ENCODE measurements at regions not wholly inside any gene's neighbourhood (a gene's known extent, or its start where the extent isn't known, plus 50 kb on each side); places are given as distances from the start of the nearest gene placed in this dataset.

DNA sequence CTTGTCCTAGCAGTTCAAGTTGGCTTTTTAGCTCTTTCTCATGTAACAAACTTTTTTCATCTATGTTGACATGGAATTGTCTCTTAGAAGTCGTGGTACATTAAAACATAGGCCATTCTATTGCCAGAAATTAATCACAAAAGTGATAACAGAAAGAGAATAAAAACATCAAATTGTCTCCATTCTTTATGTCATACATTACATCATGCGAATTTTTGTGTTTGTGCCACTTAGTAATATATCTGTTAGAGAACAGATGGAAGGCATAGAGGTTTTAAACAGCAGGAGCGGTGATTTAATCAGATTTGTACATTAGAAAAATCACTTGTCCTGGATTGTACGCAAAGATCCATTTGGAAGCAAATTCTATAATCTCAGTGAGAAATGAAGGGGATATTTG is 136.5 kb upstream of the CDH20 start:
- in situ Hi-C loops (cut with MboI), result no loop called here
- POLR2A ChIA-PET, result no interaction called here
- no peaks in the 10 kb centered on the region for H4K20me1 ChIP-seq (replicated peaks; ENCODE audit: control insufficient read depth, insufficient read depth, low read length)
- WGBS (ENCODE audit: insufficient coverage, low coverage, missing lambda C conversion rate), result 4% methylated on average over 4 of the region's 4 CpGs
- no peaks in the 10 kb centered on the region for H3K9me1 ChIP-seq (ENCODE audit: control insufficient read depth, insufficient read depth, low read length)
- H3K9ac ChIP-seq (ENCODE audit: insufficient read depth in 1 of 2, low read depth in 2 of 2, low read length in 2 of 2), result no peak overlapping the region
- no peaks in the 10 kb centered on the region for H3K4me1 ChIP-seq (replicated peaks in 1 of 2; ENCODE audit: control insufficient read depth in 2 of 2, insufficient read depth in 2 of 2, low read length in 2 of 2)
- no peak overlapping the region for H3K4me3 ChIP-seq
- H3K9me3 ChIP-seq (replicated peaks; ENCODE audit: control insufficient read depth, insufficient read depth, low read depth, low read length), result no peaks in the 10 kb centered on the region
- no TSS peak for BruUV-seq (replicated peaks)
- ATAC-seq (no peak), DNase-seq (ENCODE audit: extremely low read depth in 1 of 4, low spot score in 3 of 4) (no peak), FAIRE-seq (no peak)
- no peak for TF ChIP-seq ZC3H11A (IDR thresholded peaks at IDR 0.05; ENCODE audit: low read depth, low read length)
- no peak for TF ChIP-seq NCOA2 (IDR thresholded peaks at IDR 0.05; ENCODE audit: partially characterized antibody in 2 of 2)
- no peak for TF ChIP-seq SNRNP70 (optimal IDR thresholded peaks at IDR 0.05; ENCODE audit: low read depth, low read length)
- no peak for TF ChIP-seq NFIC (IDR thresholded peaks at IDR 0.05)
- no peak for TF ChIP-seq ZBTB2 (IDR thresholded peaks at IDR 0.05)
- no peak for TF ChIP-seq MBD2 (IDR thresholded peaks at IDR 0.05; ENCODE audit: borderline replicate concordance, low read depth)
- no peak for TF ChIP-seq EGR1 (conservative IDR thresholded peaks at IDR 0.05)
- TF ChIP-seq THRAP3 (IDR thresholded peaks at IDR 0.05; ENCODE audit: borderline replicate concordance), result no peak
- no peak for TF ChIP-seq SNIP1 (IDR thresholded peaks at IDR 0.05; ENCODE audit: low read depth)
- no peak for TF ChIP-seq ZSCAN32 (CRISPR knock-in tag; IDR thresholded peaks at IDR 0.05)
- TF ChIP-seq ZNF436 (CRISPR knock-in tag; IDR thresholded peaks at IDR 0.05), result no peak
- no peak for TF ChIP-seq FOXJ2 (tag; IDR thresholded peaks at IDR 0.05)
- TF ChIP-seq, protein P1, sequence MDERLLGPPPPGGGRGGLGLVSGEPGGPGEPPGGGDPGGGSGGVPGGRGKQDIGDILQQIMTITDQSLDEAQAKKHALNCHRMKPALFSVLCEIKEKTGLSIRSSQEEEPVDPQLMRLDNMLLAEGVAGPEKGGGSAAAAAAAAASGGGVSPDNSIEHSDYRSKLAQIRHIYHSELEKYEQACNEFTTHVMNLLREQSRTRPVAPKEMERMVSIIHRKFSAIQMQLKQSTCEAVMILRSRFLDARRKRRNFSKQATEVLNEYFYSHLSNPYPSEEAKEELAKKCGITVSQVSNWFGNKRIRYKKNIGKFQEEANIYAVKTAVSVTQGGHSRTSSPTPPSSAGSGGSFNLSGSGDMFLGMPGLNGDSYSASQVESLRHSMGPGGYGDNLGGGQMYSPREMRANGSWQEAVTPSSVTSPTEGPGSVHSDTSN (CRISPR knock-in tag; IDR thresholded peaks at IDR 0.05; ENCODE audit: low read depth), result no peak
- TF ChIP-seq, protein P1 (tag; conservative IDR thresholded peaks at IDR 0.05; ENCODE audit: low read depth), result no peak
- no peak for TF ChIP-seq BACH1 (tag; IDR thresholded peaks at IDR 0.05)
- no peaks in the 10 kb centered on the region for H3K79me2 ChIP-seq (ENCODE audit: control insufficient read depth, insufficient read depth, low read length)
- H2AFZ ChIP-seq (ENCODE audit: low read depth, low read length), result no peak overlapping the region
- intact Hi-C loops (cut with micrococcal nuclease), result no loop called here
- no peak overlapping the region for H3K4me2 ChIP-seq (ENCODE audit: insufficient read depth, low read length)
- CTCF ChIA-PET (ENCODE audit: low intra/inter-chr PET ratio), result no interaction called here
- no peak overlapping the region for H3K27ac ChIP-seq (ENCODE audit: extremely low read depth, low read depth, low read length)
- no peaks in the 10 kb centered on the region for H3K27me3 ChIP-seq (ENCODE audit: control insufficient read depth in 2 of 2, insufficient read depth in 2 of 2, low read length in 2 of 2)
- H3K36me3 ChIP-seq (ENCODE audit: control insufficient read depth, insufficient read depth, low read length), result no peaks in the 10 kb centered on the region
